ENCODE measurements at regions not wholly inside any gene's neighbourhood (a gene's known extent, or its start where the extent isn't known, plus 50 kb on each side); places are given as distances from the start of the nearest gene placed in this dataset.

- no peak for TF ChIP-seq CTCF (conservative IDR thresholded peaks at IDR 0.05)
- no peak for TF ChIP-seq ZFX (IDR thresholded peaks at IDR 0.05)
These were observed 166.2 kb downstream of the SLITRK1 start for GRCh38 chr13:83716121-83716520.
